HG03175 (cell line): ENCODE measurements at regions not wholly inside any gene's neighbourhood (a gene's known extent, or its start where the extent isn't known, plus 50 kb on each side); places are given as distances from the start of the nearest gene placed in this dataset.

ENCODE experiments used
- ATAC-seq: cut with Tn5 transposase; IDR thresholded peaks from one replicate; pipeline ENCODE4 v1.9.1; 2021; ENCODE audit warnings: mild to moderate bottlenecking, moderate library complexity; ENCODE audit not compliant: unreplicated experiment

- no peak for ATAC-seq
These were observed 49.8 kb downstream of the ABCC12 start for GRCh38 chr16:48105976-48106375.

DNA sequence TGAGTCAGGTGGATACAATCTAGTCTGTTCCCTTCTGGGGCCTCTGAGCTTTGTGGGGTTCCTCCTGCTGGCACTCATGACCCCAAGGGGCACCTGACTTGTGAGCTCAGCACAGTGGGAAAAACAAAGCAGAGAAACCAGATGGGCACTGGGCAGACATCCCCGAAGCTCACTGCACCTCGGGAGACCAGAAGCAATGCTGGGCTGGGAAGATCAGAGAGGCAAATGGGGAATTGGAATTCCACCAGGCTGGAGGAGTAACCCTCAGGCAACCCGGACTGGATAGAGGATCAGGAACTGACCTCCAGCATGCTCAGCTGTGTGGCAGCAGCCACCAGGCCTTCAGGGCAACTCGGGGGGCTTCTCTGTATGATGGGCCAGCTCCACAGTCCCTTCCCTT, 50.3 kb downstream of the ABCC12 start:
- no peak for ATAC-seq

DNA sequence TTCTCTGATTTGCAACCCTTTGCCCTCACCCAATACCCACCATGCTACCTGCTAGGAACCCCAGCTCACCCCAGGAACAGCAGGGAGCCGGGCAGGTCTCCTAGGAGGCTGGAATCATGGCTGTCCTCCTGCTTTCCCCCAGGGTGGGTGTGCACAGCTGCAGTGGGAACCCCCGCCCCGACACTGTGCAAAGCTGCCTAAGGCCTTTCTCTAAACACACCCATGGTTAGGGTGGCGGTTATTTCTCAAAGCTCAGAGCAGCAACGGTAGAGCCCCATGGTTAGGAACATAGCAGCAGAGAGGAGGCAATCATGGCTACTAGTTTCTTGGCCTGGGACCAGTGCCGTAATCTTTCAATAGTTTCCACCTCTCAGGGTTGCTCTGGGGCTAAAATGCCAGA, 52.2 kb downstream of the ABCC12 start:
- ATAC-seq: no peak

DNA sequence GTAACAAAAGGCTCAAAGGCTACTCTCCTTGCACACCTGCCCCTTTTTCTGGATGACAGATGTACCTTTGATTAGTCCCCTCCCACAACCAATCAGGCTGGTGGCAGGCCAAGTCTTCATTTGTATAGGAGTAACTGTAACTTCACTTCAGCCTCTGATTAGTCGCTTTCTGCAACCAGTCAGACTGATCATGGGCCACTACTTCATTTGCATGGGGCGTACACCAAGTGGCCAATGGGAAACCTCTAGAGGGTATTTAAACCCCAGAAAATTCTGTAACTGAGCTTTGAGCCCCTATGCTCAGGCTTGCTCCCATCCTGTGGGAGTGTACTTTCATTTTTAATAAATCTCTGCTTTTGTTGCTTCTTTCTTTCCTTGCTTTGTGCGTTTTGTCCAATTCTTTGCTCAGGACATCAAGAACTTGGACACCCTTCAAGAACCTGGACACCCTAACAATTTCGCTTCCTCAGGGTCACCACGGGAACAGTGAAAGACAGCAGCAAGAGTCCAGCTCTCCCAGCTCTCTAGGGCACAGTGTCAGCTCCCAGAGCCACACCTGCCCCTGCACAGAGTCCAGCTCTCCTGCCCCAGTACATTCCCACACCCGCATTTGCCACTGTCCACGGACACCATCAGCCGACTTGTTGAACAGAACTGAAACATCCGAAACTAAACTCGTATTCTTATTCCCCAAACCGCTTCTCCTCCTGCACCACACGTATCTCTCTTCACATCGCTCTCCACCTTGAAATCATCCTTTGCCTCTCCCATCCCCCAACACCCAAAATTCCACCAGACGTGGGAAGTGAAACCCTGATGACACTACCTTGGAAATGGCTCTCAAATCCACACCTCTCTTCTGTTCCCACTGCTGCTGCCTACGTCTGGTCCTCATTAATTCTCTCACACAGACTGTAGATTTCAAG, 53.4 kb downstream of the ABCC12 start:
- ATAC-seq: no peak

GRCh38 chr16:48101069-48101674, 54.6 kb downstream of the ABCC12 start:
- ATAC-seq: peak; percentile 79

GRCh38 chr16:48099455-48099854, 56.3 kb downstream of the ABCC12 start:
- ATAC-seq: no peak

DNA sequence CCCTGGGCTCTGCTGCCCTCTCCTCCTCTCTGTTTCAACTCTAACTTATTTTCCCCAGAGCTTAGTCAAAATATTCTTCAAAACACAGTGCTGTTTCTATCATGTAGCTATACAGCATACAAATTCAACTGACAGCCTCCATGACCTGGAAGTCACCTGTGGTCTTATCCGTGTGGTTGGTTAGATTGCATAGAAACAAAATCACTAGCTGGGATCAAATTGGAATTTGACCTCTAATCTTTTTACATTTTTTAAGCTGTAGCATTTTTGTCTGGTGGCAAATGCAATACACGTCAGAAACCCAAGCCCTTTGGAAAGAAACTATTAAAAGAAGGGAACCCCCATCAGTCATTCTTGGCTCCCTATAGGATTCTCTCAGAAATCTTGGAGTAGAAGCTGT, 57.3 kb downstream of the ABCC12 start:
- ATAC-seq: no peak

DNA sequence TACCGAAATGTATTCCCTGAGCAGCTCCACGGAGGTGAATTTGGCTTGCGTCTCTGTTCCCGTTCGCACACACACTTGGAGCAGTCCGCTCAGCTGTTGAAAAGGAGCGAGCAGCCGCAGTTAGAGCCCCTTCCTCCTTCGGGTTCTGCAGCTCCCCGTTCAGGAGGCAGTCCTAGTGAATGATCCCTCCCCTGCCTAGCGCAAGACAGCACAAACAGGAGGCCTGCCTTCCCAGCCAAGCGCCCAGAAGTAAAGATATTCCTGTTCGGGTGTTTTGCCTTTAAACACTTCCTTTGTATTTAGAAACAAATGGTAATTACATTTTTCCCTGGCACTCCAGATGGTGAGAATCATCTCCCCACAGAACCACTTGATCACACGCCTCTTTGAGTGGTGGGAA, 64.7 kb downstream of the ABCC12 start:
- ATAC-seq: no peak

DNA sequence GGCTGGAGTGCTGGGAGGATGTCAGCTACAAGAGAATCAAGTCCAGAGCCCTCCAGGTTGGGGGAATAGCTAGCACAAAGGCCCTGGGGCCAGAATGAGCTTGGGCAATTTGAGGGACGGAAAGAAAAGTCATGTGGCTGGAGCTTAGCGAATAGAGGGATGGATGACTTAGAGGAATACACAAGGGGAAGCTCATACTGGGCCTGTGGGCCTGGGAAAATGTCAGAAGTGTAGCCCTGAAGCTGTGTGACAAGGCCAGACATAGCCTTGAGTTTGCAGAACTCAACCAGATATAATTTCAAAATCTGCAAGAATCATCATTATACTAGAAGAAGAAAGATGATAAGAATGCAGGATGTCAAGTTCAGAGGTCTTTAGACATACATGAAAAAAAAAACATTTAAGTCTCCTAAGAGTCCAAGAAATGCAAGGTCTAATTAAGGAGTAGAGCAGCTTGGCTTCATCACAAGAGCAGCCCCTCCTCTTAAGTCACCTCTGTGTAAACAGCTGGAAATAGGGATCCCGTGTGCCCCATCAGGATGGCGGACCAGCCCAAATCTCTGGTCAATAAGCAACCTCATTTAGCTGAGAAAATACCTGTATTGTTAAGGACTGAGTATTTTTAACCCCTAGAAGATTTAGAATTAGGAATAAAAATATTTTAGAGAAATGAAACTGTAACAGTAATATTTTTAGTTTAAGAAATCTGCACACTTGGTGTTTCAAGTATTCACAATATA, 66.6 kb downstream of the ABCC12 start:
- ATAC-seq: no peak

- no peak for ATAC-seq
These were observed 68.2 kb downstream of the ABCC12 start for GRCh38 chr16:48087639-48088038.

DNA sequence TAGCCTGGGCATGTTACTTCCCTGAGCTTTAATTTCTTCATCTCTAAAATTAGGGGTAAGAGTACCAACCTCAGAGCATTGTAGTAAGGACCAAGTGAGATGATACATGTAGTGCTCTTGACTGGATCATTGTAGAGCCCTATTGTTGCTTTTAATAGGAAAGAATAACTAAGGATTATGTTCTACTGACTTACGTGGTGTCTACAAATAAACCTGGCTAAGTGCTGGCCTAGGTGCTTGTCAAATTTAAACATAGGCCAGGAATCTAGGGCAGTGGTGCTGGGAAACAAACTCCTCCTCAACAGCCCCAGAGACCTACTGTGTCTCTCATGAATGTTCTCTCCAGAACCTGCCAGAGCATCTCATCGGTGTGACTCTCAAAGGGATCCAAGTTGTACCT, 69.4 kb downstream of the ABCC12 start:
- no peak for ATAC-seq

GRCh38 chr16:48085729-48086128, 70.1 kb downstream of the ABCC12 start:
- ATAC-seq: no peak

DNA sequence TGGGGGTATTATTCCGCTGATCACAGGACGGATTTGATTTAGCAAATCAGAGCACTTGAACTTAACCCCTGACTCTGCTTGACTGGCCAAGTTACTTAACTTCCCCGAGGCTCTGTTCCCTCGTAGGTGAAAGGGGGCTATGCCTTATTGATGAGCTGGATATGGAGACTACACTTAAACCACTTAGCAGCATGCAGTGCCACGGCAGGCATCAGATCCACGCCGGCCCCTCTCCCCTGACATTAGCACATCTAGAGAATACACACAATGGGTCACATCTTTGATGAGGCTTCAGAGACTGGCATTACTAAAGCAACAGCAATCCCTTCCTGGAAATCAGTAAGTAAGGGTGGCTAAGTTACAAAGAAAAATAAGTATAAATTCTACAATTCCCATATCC, 71.0 kb downstream of the ABCC12 start:
- no peak for ATAC-seq

- no peak for ATAC-seq
These were observed 73.3 kb downstream of the ABCC12 start for GRCh38 chr16:48082516-48082915.

DNA sequence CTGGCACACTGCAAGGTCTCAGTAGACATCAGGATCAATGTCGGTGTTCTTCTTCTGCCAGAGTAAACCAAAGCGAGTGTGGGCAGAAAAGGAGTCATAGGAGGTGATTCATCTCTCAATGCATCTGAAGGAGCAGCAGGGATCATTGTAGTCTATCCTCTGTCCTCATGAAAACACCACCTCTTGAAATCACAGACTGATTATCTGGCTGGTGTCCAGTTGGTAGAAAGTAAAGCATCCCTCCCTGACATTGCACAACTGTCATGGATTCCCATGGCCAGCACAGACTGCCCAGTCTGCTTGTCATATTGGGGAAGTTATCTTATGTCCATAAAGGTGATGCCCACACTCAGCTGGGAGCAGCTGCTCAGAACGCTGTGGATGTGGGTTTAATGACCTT, 74.1 kb downstream of the ABCC12 start:
- ATAC-seq: no peak

DNA sequence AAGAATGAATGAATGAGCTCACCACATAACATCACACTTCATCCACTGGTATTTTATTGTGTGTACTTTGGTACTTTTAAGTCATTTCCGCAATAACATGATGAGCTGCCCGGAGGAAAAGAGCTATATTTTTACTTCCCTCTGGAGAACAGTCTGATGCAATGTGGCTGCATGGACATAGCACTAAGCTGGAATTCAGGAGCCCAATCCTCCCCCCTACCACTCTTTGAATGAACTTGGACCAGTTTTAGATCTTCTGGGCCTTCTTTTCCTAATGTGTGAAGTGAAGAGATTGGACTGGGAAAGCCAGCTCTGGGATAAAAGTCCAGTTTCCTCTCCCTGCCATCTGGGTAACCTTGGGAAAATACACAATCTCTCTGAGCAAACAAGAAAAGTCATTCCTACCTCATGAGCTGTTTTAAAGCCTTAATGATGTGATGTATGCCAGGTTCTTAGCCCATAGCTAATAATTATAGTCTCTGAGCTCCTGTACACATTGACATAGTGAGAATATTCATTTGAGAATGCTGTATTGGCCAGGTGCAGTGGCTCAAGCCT, 79.3 kb downstream of the ABCC12 start:
- no peak for ATAC-seq

DNA sequence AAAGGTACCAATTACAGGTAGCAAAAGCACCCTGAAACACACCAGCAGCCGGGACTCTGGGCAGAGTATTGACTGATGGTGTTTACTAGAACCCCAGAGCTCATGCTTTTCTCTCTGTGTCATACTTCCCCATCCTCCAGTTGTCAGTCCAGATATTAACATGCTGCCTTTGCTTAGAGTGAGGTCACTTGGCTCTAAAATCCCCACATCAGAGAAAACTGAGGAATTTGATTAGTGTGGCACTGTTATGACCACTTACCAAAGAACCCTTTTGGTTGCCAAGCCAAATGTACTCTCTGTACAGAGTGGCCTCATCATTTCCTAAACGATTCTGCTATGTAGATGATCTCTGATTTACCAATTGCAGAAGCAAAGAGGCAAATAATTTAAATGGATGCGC, 80.4 kb downstream of the ABCC12 start:
- no peak for ATAC-seq

DNA sequence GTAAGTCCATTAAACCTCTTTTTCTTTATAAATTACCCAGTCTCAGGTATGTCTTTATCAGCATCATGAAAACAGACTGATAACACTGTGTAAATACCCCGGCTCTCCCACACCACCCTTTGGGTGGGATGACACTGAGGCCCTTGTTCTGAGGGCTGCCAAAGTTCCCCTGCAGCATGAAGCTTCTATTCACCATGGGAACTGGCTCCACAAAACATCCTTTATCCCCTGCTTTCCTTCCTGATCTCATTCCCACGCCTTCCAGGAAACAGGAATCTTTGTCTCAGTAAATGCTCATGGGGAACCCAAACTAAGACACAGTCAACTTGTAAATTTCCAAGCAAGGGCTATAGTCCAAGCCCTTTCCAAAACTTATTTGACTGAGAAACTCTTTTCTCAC, 88.4 kb downstream of the ABCC12 start:
- ATAC-seq: no peak

GRCh38 chr16:48064971-48065370, 90.8 kb downstream of the ABCC12 start:
- no peak for ATAC-seq

DNA sequence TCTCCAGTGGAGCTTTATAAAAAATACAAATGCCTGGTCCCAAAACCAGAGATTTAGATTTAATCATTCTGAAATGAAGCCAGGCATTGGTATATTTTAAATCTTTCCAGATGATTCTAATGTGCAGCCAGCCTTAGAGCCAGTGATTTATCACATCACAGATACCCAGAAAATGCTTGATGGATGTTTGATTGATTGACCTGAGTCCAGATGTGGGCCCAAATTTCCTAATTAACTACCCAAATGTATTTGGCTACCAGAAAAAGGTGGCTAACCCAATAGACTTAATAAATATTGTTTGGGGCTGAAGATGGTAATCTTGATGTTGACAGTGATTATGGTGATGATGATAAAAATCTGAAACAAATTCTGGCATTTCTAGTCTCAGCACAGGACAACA, 93.1 kb downstream of the ABCC12 start:
- ATAC-seq: no peak

DNA sequence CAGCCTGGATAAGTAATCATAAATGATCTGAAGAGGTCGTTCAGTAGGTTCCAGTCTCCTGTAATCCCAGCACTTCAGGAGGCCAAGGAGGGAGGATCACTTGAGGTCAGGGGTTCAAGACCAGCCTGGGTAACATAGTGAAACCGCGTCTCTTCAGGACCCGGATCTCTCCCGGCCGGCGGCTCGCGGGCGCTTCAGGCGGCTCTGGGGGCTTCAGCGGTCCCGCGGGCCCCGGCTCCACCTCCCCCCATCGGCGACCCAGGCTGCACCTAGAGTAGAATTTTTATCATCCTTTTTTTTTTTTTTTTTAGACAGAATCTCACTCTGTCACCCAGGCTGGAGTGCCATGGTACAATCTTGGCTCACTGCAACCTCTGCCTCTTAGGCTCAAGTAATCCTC, 95.9 kb downstream of the ABCC12 start:
- ATAC-seq: no peak
